IMR-90 (cell line): ENCODE measurements at regions not wholly inside any gene's neighbourhood (a gene's known extent, or its start where the extent isn't known, plus 50 kb on each side); places are given as distances from the start of the nearest gene placed in this dataset.

Experiments used
- ATAC-seq: fragments of 200-7000 bp; cut with Tn5 transposase; 2 replicates; pipeline ENCODE4 v1.9.1; 2020; ENCODE audit warnings: low read depth, mild to moderate bottlenecking, moderate library complexity
- BruUV-seq: library from RNA; stranded (reverse); fragments of 400-500 nt; replicated peaks from 2 replicates; lab custom pipeline; 2021; lab: Mats Ljungman, UMichigan
- CTCF ChIA-PET: fragments of 300-600 bp; formaldehyde crosslinking; extraction: SDS; loops from one replicate; lab custom pipeline; 2021; ENCODE audit warnings: antibody characterized with exemption; lab: Yijun Ruan, JAX
- POLR2A ChIA-PET: fragments of 300-600 bp; sonication (Branson Sonifier 250); formaldehyde crosslinking; loops from one replicate; lab custom pipeline; 2022; ENCODE audit warnings: antibody characterized with exemption; ENCODE audit not compliant: unreplicated experiment; lab: Charles Lee
- DNase-seq: peaks from one replicate; pipeline ENCODE4 v3.0.0; 2013
- H2AFZ ChIP-seq: replicated peaks from 2 replicates; pipeline ENCODE3; 2013; ENCODE audit warnings: low read length, mild to moderate bottlenecking; ENCODE audit not compliant: poor library complexity
- H2AK5ac ChIP-seq: 2 replicates; pipeline ENCODE4 v1.6.1; 2013; ENCODE audit warnings: low read depth, low read length, inconsistent platforms
- H2AK9ac ChIP-seq: replicated peaks from 2 replicates; pipeline ENCODE3; 2013; ENCODE audit warnings: mild to moderate bottlenecking, low read depth, low read length, moderate library complexity; ENCODE audit not compliant: poor library complexity
- H2BK120ac ChIP-seq: 2 replicates; pipeline ENCODE4 v1.6.1; 2013; ENCODE audit warnings: low read depth, low read length, inconsistent platforms
- H2BK15ac ChIP-seq: 3 replicates; pipeline ENCODE4 v1.6.1; 2013; ENCODE audit warnings: low read depth, low read length, inconsistent platforms
- H2BK20ac ChIP-seq: 2 replicates; pipeline ENCODE4 v1.6.1; 2013; ENCODE audit warnings: low read depth, mild to moderate bottlenecking, inconsistent platforms, low read length, moderate library complexity
- H2BK5ac ChIP-seq: 2 replicates; pipeline ENCODE4 v1.6.1; 2013; ENCODE audit warnings: mild to moderate bottlenecking, low read depth, low read length, inconsistent platforms; ENCODE audit not compliant: poor library complexity, severe bottlenecking
- H3K14ac ChIP-seq: replicated peaks from 2 replicates; pipeline ENCODE4 v1.6.1; 2013; ENCODE audit warnings: low read depth, low read length, inconsistent platforms
- H3K18ac ChIP-seq: 2 replicates; pipeline ENCODE4 v1.6.1; 2013; ENCODE audit warnings: low read depth, low read length, control low read depth
- H3K23ac ChIP-seq: 2 replicates; pipeline ENCODE4 v1.6.1; 2013; ENCODE audit warnings: low read depth, low read length, inconsistent platforms
- H3K27ac ChIP-seq: 2 replicates; pipeline ENCODE4 v1.5.1; 2013; ENCODE audit warnings: mild to moderate bottlenecking, control low read depth, low read length; ENCODE audit not compliant: insufficient read depth
- H3K27me3 ChIP-seq: 2 replicates; pipeline ENCODE4 v1.6.1; 2013; ENCODE audit warnings: low read length; ENCODE audit not compliant: control insufficient read depth, insufficient read depth
- H3K36me3 ChIP-seq: 2 replicates; pipeline ENCODE4 v1.6.1; 2013; ENCODE audit warnings: low read length, mixed read lengths; ENCODE audit not compliant: control insufficient read depth, insufficient read depth
- H3K4ac ChIP-seq: 2 replicates; pipeline ENCODE4 v1.6.1; 2013; ENCODE audit warnings: low read depth, low read length, inconsistent platforms
- H3K4me1 ChIP-seq: 2 replicates; pipeline ENCODE4 v1.6.1; 2013; ENCODE audit warnings: low read length, mixed read lengths; ENCODE audit not compliant: control insufficient read depth, insufficient read depth
- H3K4me2 ChIP-seq: 2 replicates; pipeline ENCODE4 v1.6.1; 2013; ENCODE audit warnings: low read depth, mild to moderate bottlenecking, control low read depth, low read length, moderate library complexity
- H3K4me3 ChIP-seq: 2 replicates; pipeline ENCODE4 v1.5.1; 2013; ENCODE audit warnings: low read depth, mild to moderate bottlenecking, control low read depth, low read length, moderate library complexity; ENCODE audit not compliant: insufficient read depth
- H3K56ac ChIP-seq: 2 replicates; pipeline ENCODE4 v1.6.1; 2013; ENCODE audit warnings: low read length, inconsistent platforms; ENCODE audit not compliant: insufficient read depth; ENCODE audit errors: extremely low read depth
- H3K79me1 ChIP-seq, 2 experiments: 2 replicates each; pipeline ENCODE4 v1.6.1; 2013; ENCODE audit warnings: low read length in 2 of 2, inconsistent platforms in 1 of 2, low read depth in 1 of 2
- H3K9ac ChIP-seq: 2 replicates; pipeline ENCODE4 v1.6.1; 2013; ENCODE audit warnings: low read depth, low read length, control low read depth
- H3K9me1 ChIP-seq: 2 replicates; pipeline ENCODE4 v1.6.1; 2013; ENCODE audit warnings: low read length, inconsistent platforms; ENCODE audit not compliant: insufficient read depth
- H3K9me3 ChIP-seq: 2 replicates; pipeline ENCODE4 v1.6.1; 2013; ENCODE audit warnings: low read length; ENCODE audit not compliant: control insufficient read depth, insufficient read depth
- H4K20me1 ChIP-seq: 2 replicates; pipeline ENCODE4 v1.6.1; 2013; ENCODE audit warnings: low read length, inconsistent platforms; ENCODE audit not compliant: insufficient read depth
- H4K5ac ChIP-seq: 2 replicates; pipeline ENCODE4 v1.6.1; 2013; ENCODE audit warnings: mild to moderate bottlenecking, low read depth, low read length, control low read depth
- H4K8ac ChIP-seq, 2 experiments: 2 replicates each; pipeline ENCODE4 v1.6.1; 2013; ENCODE audit warnings: low read depth in 2 of 2, low read length in 2 of 2, control low read depth in 1 of 2, inconsistent platforms in 1 of 2
- H4K91ac ChIP-seq: 2 replicates; pipeline ENCODE4 v1.6.1; 2013; ENCODE audit warnings: low read depth, low read length, inconsistent platforms; ENCODE audit not compliant: insufficient read depth
- BHLHE40 ChIP-seq: fragments of 150-350 bp; IDR thresholded peaks from 2 replicates; pipeline ENCODE4 v1.6.1; 2016; ENCODE audit warnings: mild to moderate bottlenecking, low read depth, low read length
- CEBPB ChIP-seq: IDR thresholded peaks from 2 replicates; pipeline ENCODE4 v1.6.1; 2012; ENCODE audit warnings: low read depth, low read length, improper control_type of control experiment
- ELK1 ChIP-seq: fragments of 150-350 bp; IDR thresholded peaks from 2 replicates; pipeline ENCODE4 v1.6.1; 2016; ENCODE audit warnings: low read depth, mild to moderate bottlenecking, low read length, moderate library complexity, borderline replicate concordance
- FOS ChIP-seq: fragments of 150-350 bp; IDR thresholded peaks from 2 replicates; pipeline ENCODE4 v1.6.1; 2016; ENCODE audit warnings: low read depth, low read length
- MAFK ChIP-seq: IDR thresholded peaks from 2 replicates; pipeline ENCODE4 v1.6.1; 2012; ENCODE audit warnings: low read depth, low read length, improper control_type of control experiment
- MXI1 ChIP-seq: IDR thresholded peaks from 2 replicates; pipeline ENCODE4 v1.6.1; 2012; ENCODE audit warnings: low read depth, mild to moderate bottlenecking, low read length, moderate library complexity, borderline replicate concordance
- NFE2L2 ChIP-seq: fragments of 150-350 bp; IDR thresholded peaks from 2 replicates; pipeline ENCODE4 v1.6.1; 2016; ENCODE audit warnings: low read depth, mild to moderate bottlenecking, low read length
- POLR2A ChIP-seq: IDR thresholded peaks from 2 replicates; pipeline ENCODE4 v1.6.1; 2012; ENCODE audit warnings: mild to moderate bottlenecking, low read depth, low read length
- RAD21 ChIP-seq: IDR thresholded peaks from 2 replicates; pipeline ENCODE4 v1.6.1; 2012; ENCODE audit warnings: low read length, improper control_type of control experiment
- RCOR1 ChIP-seq: IDR thresholded peaks from 2 replicates; pipeline ENCODE4 v1.6.1; 2012; ENCODE audit warnings: mild to moderate bottlenecking, low read length, improper control_type of control experiment; ENCODE audit not compliant: insufficient replicate concordance
- RFX5 ChIP-seq: IDR thresholded peaks from 2 replicates; pipeline ENCODE4 v1.8.0; 2012; ENCODE audit warnings: low read depth, mild to moderate bottlenecking, low read length, moderate library complexity
- WGBS, 2 experiments: methylation state at CpG; one replicate each; pipeline versions ENCODE4 v1.1.5 to v1.1.7; 2013; ENCODE audit warnings: missing lambda C conversion rate in 2 of 2; ENCODE audit not compliant: insufficient read length in 1 of 2; ENCODE audit errors: extremely low coverage in 2 of 2; 5-methylcytosine and 5-hydroxymethylcytosine counted together
- dilution Hi-C: fragments of 300-500 bp; cut with HindIII; formaldehyde crosslinking; loops from one replicate; pipeline ENCODE4 v1.14.3; 2018; ENCODE audit warnings: low sequenced_read_pairs; ENCODE audit not compliant: unreplicated experiment
- in situ Hi-C: fragments of 300-500 bp; cut with MboI; formaldehyde crosslinking; loops from 3 replicates; pipeline ENCODE4 v1.14.3; 2019; ENCODE audit warnings: low sequenced_read_pairs, inconsistent platforms, mixed read lengths
- intact Hi-C: fragments of 100-400 bp; cut with micrococcal nuclease; formaldehyde crosslinking; loops from 2 replicates; pipeline ENCODE4 v1.10.0; 2022

GRCh38 chr1:56135069-56135863 lies 444.1 kb downstream of the PLPP3 start:
- Histone ChIP-seq H4K20me1 (no peaks in the 10 kb centered on the region), H3K79me1 (no peaks in the 10 kb centered on the region), H3K4ac (no peak overlapping the region), H3K9me3 (no peaks in the 10 kb centered on the region), H3K27me3 (no peaks in the 10 kb centered on the region), H2AK9ac (no peak overlapping the region), H2AFZ (no peak overlapping the region), H4K8ac (no peak overlapping the region), H3K14ac (no peak overlapping the region), H2AK5ac (no peak overlapping the region; the same call in 1 of the 2 replicates), H3K9me1 (no peaks in the 10 kb centered on the region), H4K5ac (peak overlapping the region; percentile 6; the same call in 1 of the 2 replicates), H3K56ac (no peak overlapping the region), H3K9ac (no peak overlapping the region), H3K4me1 (peaks cover 2% of the 10 kb centered on the region; the same call in 1 of the 2 replicates), H3K18ac (no peak overlapping the region; the same call in 1 of the 2 replicates), H2BK20ac (no peak overlapping the region), H3K4me2 (no peak overlapping the region), H3K23ac (peak overlapping the region; percentile 53; the same call in 1 of the 2 replicates), H2BK5ac (no peak overlapping the region), H2BK15ac (0 out of 3 replicates have a peak overlapping the region, but pooled peaks have one; percentile 13), H4K91ac (no peak overlapping the region), H2BK120ac (no peak overlapping the region), H3K36me3 (no peaks in the 10 kb centered on the region), H3K4me3 (no peak overlapping the region), H3K27ac (no peak overlapping the region)
- 93% methylated on average over 3 of the region's 5 CpGs; no CpG with 5 or more reads in 1 of the 2 experiments for WGBS, 2 experiments
- DNase-seq, result peak; percentile 51
- no peak for TF ChIP-seq RCOR1
- TF ChIP-seq BHLHE40, result no peak
- TF ChIP-seq ELK1, result no peak
- no peak for TF ChIP-seq POLR2A
- no peak for TF ChIP-seq MXI1
- TF ChIP-seq MAFK, result no peak
- no peak for TF ChIP-seq RFX5
- no peak for TF ChIP-seq FOS
- TF ChIP-seq NFE2L2, result no peak
- TF ChIP-seq RAD21, result no peak
- TF ChIP-seq CEBPB, result no peak
- POLR2A ChIA-PET, result no interaction called here
- in situ Hi-C loops, result no loop called here
- CTCF ChIA-PET, result no interaction called here
- dilution Hi-C loops, result no loop called here
- intact Hi-C loops, result no loop called here
- no peak for ATAC-seq
- BruUV-seq, result no TSS peak
